GM12878 (cell line): ENCODE measurements at regions not wholly inside any gene's neighbourhood (a gene's known extent, or its start where the extent isn't known, plus 50 kb on each side); places are given as distances from the start of the nearest gene placed in this dataset.
A peak's percentile ranks its signal among the peaks of the same experiment; 100 is the strongest.

ENCODE experiments used
- E2F4 ChIP-seq: IDR thresholded peaks from 2 replicates; pipeline ENCODE4 v1.6.1; 2012; ENCODE audit warnings: low read depth, low read length, improper control_type of control experiment
- E2F8 ChIP-seq: fragments of 450-650 bp; IDR thresholded peaks from 2 replicates; pipeline ENCODE4 v1.6.1; 2018; ENCODE audit warnings: mild to moderate bottlenecking, low read depth, moderate library complexity; ENCODE audit not compliant: partially characterized antibody
- EED ChIP-seq: sonication (generic); IDR thresholded peaks from 2 replicates; pipeline ENCODE4 v1.6.1; 2016; ENCODE audit warnings: antibody characterized with exemption, low read depth
- IRF4 ChIP-seq: IDR thresholded peaks from 2 replicates; pipeline ENCODE4 v1.6.1; 2011; ENCODE audit warnings: low read depth, low read length
- KAT2A ChIP-seq: conservative IDR thresholded peaks from 2 replicates; pipeline ENCODE4 v1.6.1; 2011; ENCODE audit warnings: low read depth, low read length; ENCODE audit not compliant: control insufficient read depth
- NFYB ChIP-seq: IDR thresholded peaks from 2 replicates; pipeline ENCODE4 v1.6.1; 2011; ENCODE audit warnings: low read depth, mild to moderate bottlenecking, low read length, improper control_type of control experiment, moderate library complexity; ENCODE audit not compliant: insufficient read depth
- REST ChIP-seq: IDR thresholded peaks from 2 replicates; pipeline ENCODE4 v1.6.1; 2012; ENCODE audit warnings: mild to moderate bottlenecking, low read depth, low read length
- RUNX3 ChIP-seq: IDR thresholded peaks from 2 replicates; pipeline ENCODE4 v1.6.1; 2012; ENCODE audit warnings: low read length, inconsistent platforms
- SMARCA5 ChIP-seq: fragments of 450-650 bp; IDR thresholded peaks from 2 replicates; pipeline ENCODE4 v1.6.1; 2017; ENCODE audit warnings: mild to moderate bottlenecking
- ZNF217 ChIP-seq: fragments of 450-650 bp; IDR thresholded peaks from 2 replicates; pipeline ENCODE4 v1.6.1; 2017; ENCODE audit warnings: antibody characterized with exemption, mild to moderate bottlenecking

- TF ChIP-seq REST = no peak
- peak; percentile 31; the same call in 1 of the 2 replicates for TF ChIP-seq RUNX3
- 0 out of 2 replicates have a peak, but pooled peaks have one; percentile 38 for TF ChIP-seq SMARCA5
- no peak for TF ChIP-seq ZNF217
- no peak for TF ChIP-seq E2F4
- no peak for TF ChIP-seq E2F8
- 0 out of 2 replicates have a peak, but pooled peaks have one; percentile 21 for TF ChIP-seq IRF4
- no peak; the same call in 1 of the 2 replicates for TF ChIP-seq EED
- no peak for TF ChIP-seq KAT2A
- peak; percentile 71 for TF ChIP-seq NFYB
These were observed 68.1 kb upstream of the SPRED2 start (continued) for GRCh38 chr2:65500310-65501040.
